HCT116 (cell line): ENCODE measurements at regions not wholly inside any gene's neighbourhood (a gene's known extent, or its start where the extent isn't known, plus 50 kb on each side); places are given as distances from the start of the nearest gene placed in this dataset.
A peak's percentile ranks its signal among the peaks of the same experiment; 100 is the strongest.

Source experiments
- ATAC-seq: fragments of 200-7000 bp; cut with Tn5 transposase; 2 replicates; pipeline ENCODE4 v1.9.1; 2020; ENCODE audit warnings: mild to moderate bottlenecking, moderate library complexity
- BruUV-seq: library from RNA; stranded (reverse); fragments of 400-500 nt; replicated peaks from 2 replicates; lab custom pipeline; 2021; lab: Mats Ljungman, UMichigan
- CTCF ChIA-PET: fragments of 300-600 bp; sonication (Branson Sonifier 250); formaldehyde crosslinking; loops from one replicate; lab custom pipeline; 2021; ENCODE audit warnings: antibody characterized with exemption; lab: Charles Lee
- POLR2A ChIA-PET: fragments of 300-600, 350-600 bp; sonication (Branson Sonifier 250); formaldehyde crosslinking; loops from one replicate; lab custom pipeline; 2021; ENCODE audit warnings: antibody characterized with exemption; lab: Charles Lee
- RAD21 ChIA-PET, 2 experiments: fragments of 300-600 bp; sonication (Branson Sonifier 250); formaldehyde crosslinking; loops; one replicate each; lab custom pipeline; 2023; ENCODE audit warnings: low total read pairs in 2 of 2; ENCODE audit not compliant: uncharacterized antibody in 2 of 2, unreplicated experiment in 2 of 2, low non-redundant PET in 1 of 2; lab: Charles Lee
- DNase-seq: peaks from one replicate; pipeline ENCODE4 v3.0.0-alpha.2; 2010; ENCODE audit warnings: low read depth, low spot score
- H2AFZ ChIP-seq: fragments of 200-600 bp; shearing (Covaris generic), sonication (generic); 2 replicates; pipeline ENCODE4 v1.6.1; 2017; ENCODE audit warnings: low read depth, mixed run types, mixed read lengths, antibody characterized with exemption, low read length; ENCODE audit not compliant: poor library complexity, severe bottlenecking
- H3K27ac ChIP-seq: 2 replicates; pipeline ENCODE4 v1.5.1; 2012; ENCODE audit warnings: low read depth, low read length
- H3K27me3 ChIP-seq: fragments of 200-600 bp; sonication (generic); 2 replicates; pipeline ENCODE4 v1.6.1; 2016; ENCODE audit warnings: mixed run types, low read length, mixed read lengths; ENCODE audit not compliant: insufficient read depth
- H3K36me3 ChIP-seq, 2 experiments: fragments of 200-500 bp in 1 of 2; fragments of 200-600 bp in 1 of 2; sonication (Bioruptor generic) in 1 of 2; sonication (generic) in 1 of 2; 2 replicates each; pipeline versions ENCODE4 v1.5.1 to v1.6.1; 2014 to 2016; ENCODE audit warnings: low read length in 2 of 2, inconsistent platforms in 1 of 2, mixed read lengths in 1 of 2, mixed run types in 1 of 2; ENCODE audit not compliant: insufficient read depth in 2 of 2, control insufficient read depth in 1 of 2
- H3K4me1 ChIP-seq, 2 experiments: fragments of 200-600 bp in 1 of 2; sonication (generic) in 1 of 2; 2 replicates each; pipeline versions ENCODE4 v1.5.1 to v1.6.1; 2012 to 2017; ENCODE audit warnings: low read length in 2 of 2, inconsistent platforms in 1 of 2, mild to moderate bottlenecking in 1 of 2, mixed read lengths in 1 of 2, mixed run types in 1 of 2, moderate library complexity in 1 of 2; ENCODE audit not compliant: insufficient read depth in 2 of 2, control insufficient read depth in 1 of 2
- H3K4me2 ChIP-seq: fragments of 200-600 bp; sonication (generic); 2 replicates; pipeline ENCODE4 v1.6.1; 2017; ENCODE audit warnings: mixed run types, low read length, mixed read lengths
- H3K4me3 ChIP-seq, 2 experiments: fragments of 200-600 bp in 1 of 2; sonication (generic) in 1 of 2; replicated peaks in 1 of 2; 2 replicates each; pipeline ENCODE4 v1.5.1; 2011 to 2016; ENCODE audit warnings: low read length in 2 of 2, control low read depth in 1 of 2, low read depth in 1 of 2, mild to moderate bottlenecking in 1 of 2, mixed read lengths in 1 of 2, mixed run types in 1 of 2
- H3K79me2 ChIP-seq: fragments of 200-600 bp; sonication (generic); 2 replicates; pipeline ENCODE4 v1.6.1; 2017; ENCODE audit warnings: mild to moderate bottlenecking, mixed run types, low read length, moderate library complexity, mixed read lengths; ENCODE audit not compliant: insufficient read depth
- H3K9ac ChIP-seq: fragments of 200-600 bp; sonication (generic); 2 replicates; pipeline ENCODE4 v1.6.1; 2016; ENCODE audit warnings: low read length, mixed read lengths
- H3K9me2 ChIP-seq: fragments of 200-600 bp; sonication (generic), shearing (Covaris generic); 2 replicates; pipeline ENCODE4 v1.6.1; 2017; ENCODE audit warnings: mixed run types, mild to moderate bottlenecking, moderate library complexity; ENCODE audit not compliant: insufficient read depth
- H3K9me3 ChIP-seq, 2 experiments: fragments of 200-500 bp in 1 of 2; fragments of 200-600 bp in 1 of 2; sonication (Bioruptor generic) in 1 of 2; sonication (generic) in 1 of 2; 2 replicates each; pipeline ENCODE4 v1.6.1; 2014 to 2017; ENCODE audit warnings: low read length in 2 of 2, mixed read lengths in 2 of 2, inconsistent platforms in 1 of 2, low read depth in 1 of 2, mild to moderate bottlenecking in 1 of 2, mixed run types in 1 of 2, moderate library complexity in 1 of 2; ENCODE audit not compliant: control insufficient read depth in 1 of 2, insufficient read depth in 1 of 2
- H4K20me1 ChIP-seq: fragments of 200-600 bp; sonication (generic), shearing (Covaris generic); 2 replicates; pipeline ENCODE4 v1.6.1; 2017; ENCODE audit warnings: mixed run types, mild to moderate bottlenecking, moderate library complexity; ENCODE audit not compliant: insufficient read depth
- CBX3 ChIP-seq: IDR thresholded peaks from 2 replicates; pipeline ENCODE4 v1.6.1; 2012; ENCODE audit warnings: low read depth
- CEBPB ChIP-seq: IDR thresholded peaks from 2 replicates; pipeline ENCODE4 v1.6.1; 2012; ENCODE audit warnings: low read depth
- CTCF ChIP-seq, 3 experiments: fragments of 200-600 bp in 1 of 3; sonication (generic) in 1 of 3; IDR thresholded peaks in 2 of 3; conservative IDR thresholded peaks in 1 of 3; 2 replicates each; pipeline ENCODE4 v1.5.1; 2012 to 2017; ENCODE audit warnings: low read depth in 2 of 3, low read length in 2 of 3, antibody characterized with exemption in 1 of 3, borderline replicate concordance in 1 of 3, control low read depth in 1 of 3, mild to moderate bottlenecking in 1 of 3, mixed read lengths in 1 of 3, mixed run types in 1 of 3, moderate library complexity in 1 of 3; ENCODE audit not compliant: insufficient read depth in 1 of 3
- EGR1 ChIP-seq: IDR thresholded peaks from 2 replicates; pipeline ENCODE4 v1.6.1; 2012; ENCODE audit warnings: low read depth
- ELF1 ChIP-seq: IDR thresholded peaks from 2 replicates; pipeline ENCODE4 v1.6.1; 2012; ENCODE audit warnings: low read depth, borderline replicate concordance
- EZH2phosphoT487 ChIP-seq: fragments of 200-600 bp; IDR thresholded peaks from 2 replicates; pipeline ENCODE4 v1.6.1; 2018; ENCODE audit warnings: antibody characterized with exemption, borderline replicate concordance
- FOSL1 ChIP-seq: IDR thresholded peaks from 2 replicates; pipeline ENCODE4 v1.6.1; 2012; ENCODE audit warnings: low read depth
- JUND ChIP-seq: IDR thresholded peaks from 2 replicates; pipeline ENCODE4 v1.6.1; 2012
- MAX ChIP-seq: IDR thresholded peaks from 2 replicates; pipeline ENCODE4 v1.6.1; 2012
- RAD21 ChIP-seq: IDR thresholded peaks from 2 replicates; pipeline ENCODE4 v1.6.1; 2012; ENCODE audit warnings: low read depth, mild to moderate bottlenecking
- SIN3A ChIP-seq: IDR thresholded peaks from 2 replicates; pipeline ENCODE4 v1.6.1; 2012; ENCODE audit warnings: low read depth
- ZBTB33 ChIP-seq: IDR thresholded peaks from 2 replicates; pipeline ENCODE4 v1.6.1; 2011; ENCODE audit warnings: mild to moderate bottlenecking, low read length, moderate library complexity; ENCODE audit not compliant: insufficient replicate concordance; ENCODE audit errors: extremely low read depth
- ZFX ChIP-seq: fragments of 450-650 bp; IDR thresholded peaks from 2 replicates; pipeline ENCODE4 v1.6.1; 2017
- intact Hi-C: fragments of 100-400 bp; cut with micrococcal nuclease; formaldehyde crosslinking; loops from 2 replicates; pipeline ENCODE4 v1.10.0; 2022

GRCh38 chrX:107565931-107566603 is 62.2 kb upstream of the PRPS1 start:
- no peaks in the 10 kb centered on the region for H3K9me2 ChIP-seq
- peak; percentile 86 for ATAC-seq
- H3K4me3 ChIP-seq = no peak overlapping the region
- no peaks in the 10 kb centered on the region for H3K27me3 ChIP-seq
- DNase-seq = peak; percentile 13
- intact Hi-C loops = no loop called here
- H3K9me3 ChIP-seq = no peaks in the 10 kb centered on the region
- ChIA-PET POLR2A (no interaction called here), CTCF (no interaction called here), RAD21 (no interaction called here)
- no peak overlapping the region for H3K4me2 ChIP-seq
- H3K27ac ChIP-seq = no peak overlapping the region
- H3K9ac ChIP-seq = no peak overlapping the region
- TF ChIP-seq EZH2phosphoT487 (no peak), MAX (no peak), CEBPB (no peak), ZBTB33 (no peak), JUND (no peak), CBX3 (no peak), ZFX (no peak), ELF1 (no peak), EGR1 (no peak), CTCF (IDR thresholded peaks at IDR 0.05 in 2 of 3, conservative IDR thresholded peaks at IDR 0.05 in 1 of 3; ENCODE audit: borderline replicate concordance in 1 of 3, insufficient read depth in 1 of 3, low read depth in 2 of 3, low read length in 2 of 3) (no peak), RAD21 (no peak), SIN3A (no peak), FOSL1 (no peak)
- no TSS peak for BruUV-seq
- no peak overlapping the region for H2AFZ ChIP-seq
- no peaks in the 10 kb centered on the region for H3K36me3 ChIP-seq
- H3K79me2 ChIP-seq = no peaks in the 10 kb centered on the region
- H4K20me1 ChIP-seq = no peaks in the 10 kb centered on the region
- peaks cover 3 to 7% of the 10 kb centered on the region in 2 experiments; a peak in 2 of 4 replicates for H3K4me1 ChIP-seq
